Hepatocyte (in vitro differentiated cells): ENCODE measurements at regions not wholly inside any gene's neighbourhood (a gene's known extent, or its start where the extent isn't known, plus 50 kb on each side); places are given as distances from the start of the nearest gene placed in this dataset.
"Not testable (repeated sequence)": the region's sequence is repeated elsewhere in the genome, so short reads cannot be mapped to it uniquely, and the experiment has no call there.

Source experiments
- EZH2 ChIP-seq: fragments of 200-600 bp; sonication (generic); IDR thresholded peaks from 2 replicates; pipeline ENCODE4 v1.6.1; 2016; ENCODE audit warnings: antibody characterized with exemption, mild to moderate bottlenecking, borderline replicate concordance
- EZH2phosphoT487 ChIP-seq: fragments of 200-600 bp; sonication (generic); IDR thresholded peaks from one replicate; pipeline ENCODE4 v1.6.1; 2018; ENCODE audit warnings: antibody characterized with exemption, mild to moderate bottlenecking, low read depth, moderate library complexity; ENCODE audit not compliant: unreplicated experiment, severe bottlenecking
- TF ChIP-seq, protein P1 (sequence below): fragments of 200-600 bp; sonication (generic); IDR thresholded peaks from 2 replicates; pipeline ENCODE4 v1.5.1; 2016; ENCODE audit warnings: antibody characterized with exemption, mild to moderate bottlenecking; ENCODE audit not compliant: poor library complexity

DNA sequence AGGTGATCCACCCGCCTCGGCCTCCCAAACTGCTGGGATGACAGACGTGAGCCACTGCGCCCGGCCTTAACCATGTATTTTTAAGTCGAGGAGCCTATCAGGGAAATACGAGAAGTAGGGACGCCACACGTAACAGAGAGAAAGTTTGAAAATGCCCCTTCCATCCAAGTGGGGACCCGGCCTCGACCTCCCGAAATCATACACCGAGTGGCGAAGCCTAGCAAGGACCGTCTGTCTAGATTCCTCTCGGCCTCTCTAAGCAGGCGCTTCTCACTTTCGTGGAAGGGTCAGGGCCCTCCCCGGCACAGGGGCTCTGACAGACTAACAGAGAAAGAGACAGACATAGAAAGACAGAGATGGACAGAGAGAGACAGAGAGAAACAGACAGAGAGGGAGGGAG is 1503.6 kb upstream of the DEFB115 start:
- TF ChIP-seq, protein P1, sequence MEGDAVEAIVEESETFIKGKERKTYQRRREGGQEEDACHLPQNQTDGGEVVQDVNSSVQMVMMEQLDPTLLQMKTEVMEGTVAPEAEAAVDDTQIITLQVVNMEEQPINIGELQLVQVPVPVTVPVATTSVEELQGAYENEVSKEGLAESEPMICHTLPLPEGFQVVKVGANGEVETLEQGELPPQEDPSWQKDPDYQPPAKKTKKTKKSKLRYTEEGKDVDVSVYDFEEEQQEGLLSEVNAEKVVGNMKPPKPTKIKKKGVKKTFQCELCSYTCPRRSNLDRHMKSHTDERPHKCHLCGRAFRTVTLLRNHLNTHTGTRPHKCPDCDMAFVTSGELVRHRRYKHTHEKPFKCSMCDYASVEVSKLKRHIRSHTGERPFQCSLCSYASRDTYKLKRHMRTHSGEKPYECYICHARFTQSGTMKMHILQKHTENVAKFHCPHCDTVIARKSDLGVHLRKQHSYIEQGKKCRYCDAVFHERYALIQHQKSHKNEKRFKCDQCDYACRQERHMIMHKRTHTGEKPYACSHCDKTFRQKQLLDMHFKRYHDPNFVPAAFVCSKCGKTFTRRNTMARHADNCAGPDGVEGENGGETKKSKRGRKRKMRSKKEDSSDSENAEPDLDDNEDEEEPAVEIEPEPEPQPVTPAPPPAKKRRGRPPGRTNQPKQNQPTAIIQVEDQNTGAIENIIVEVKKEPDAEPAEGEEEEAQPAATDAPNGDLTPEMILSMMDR, result not testable (repeated sequence)
- TF ChIP-seq EZH2phosphoT487, EZH2: not testable (repeated sequence)
